Activated CD8-positive, alpha-beta T cell treated with anti-CD3 and anti-CD28 coated beads for 36 hours (primary cell): ENCODE measurements at regions not wholly inside any gene's neighbourhood (a gene's known extent, or its start where the extent isn't known, plus 50 kb on each side); places are given as distances from the start of the nearest gene placed in this dataset.

Experiments
- ATAC-seq: fragments of 200-7000 bp; cut with Tn5 transposase; one replicate; pipeline ENCODE4 v1.10.0; 2021; ENCODE audit warnings: mild to moderate bottlenecking, moderate library complexity
- CTCF ChIA-PET: fragments of 350-600 bp; sonication (Branson Sonifier 250); formaldehyde crosslinking; loops from one replicate; lab custom pipeline; 2021; ENCODE audit warnings: antibody characterized with exemption; lab: Charles Lee
- POLR2A ChIA-PET: fragments of 350-600 bp; sonication (Branson Sonifier 250); formaldehyde crosslinking; loops from one replicate; lab custom pipeline; 2021; ENCODE audit warnings: antibody characterized with exemption; lab: Charles Lee
- DNase-seq: peaks from one replicate; pipeline ENCODE4 v3.0.0-alpha.2; 2020
- H3K27ac Mint-ChIP-seq: one replicate; pipeline ENCODE4 v1.8.0; 2021; ENCODE audit warnings: mild to moderate bottlenecking, mixed read lengths
- H3K27me3 Mint-ChIP-seq: one replicate; pipeline ENCODE4 v1.8.0; 2021; ENCODE audit warnings: mixed read lengths
- H3K36me3 Mint-ChIP-seq: one replicate; pipeline ENCODE4 v1.8.0; 2021; ENCODE audit warnings: low read depth, mixed read lengths
- H3K4me1 Mint-ChIP-seq: one replicate; pipeline ENCODE4 v1.8.0; 2021; ENCODE audit warnings: low read depth, mixed read lengths
- H3K4me3 Mint-ChIP-seq: one replicate; pipeline ENCODE4 v1.8.0; 2021; ENCODE audit warnings: mild to moderate bottlenecking, moderate library complexity, mixed read lengths
- H3K9me3 Mint-ChIP-seq: one replicate; pipeline ENCODE4 v1.8.0; 2021; ENCODE audit warnings: mixed read lengths
- intact Hi-C: fragments of 100-400 bp; cut with micrococcal nuclease; formaldehyde crosslinking; loops from one replicate; pipeline ENCODE4 v1.10.0; 2022
- TF ChIP-seq, protein P1 (sequence below): fragments of 200-600 bp; IDR thresholded peaks from one replicate; pipeline ENCODE4 v1.8.0; 2022; ENCODE audit warnings: antibody characterized with exemption, mild to moderate bottlenecking

DNA sequence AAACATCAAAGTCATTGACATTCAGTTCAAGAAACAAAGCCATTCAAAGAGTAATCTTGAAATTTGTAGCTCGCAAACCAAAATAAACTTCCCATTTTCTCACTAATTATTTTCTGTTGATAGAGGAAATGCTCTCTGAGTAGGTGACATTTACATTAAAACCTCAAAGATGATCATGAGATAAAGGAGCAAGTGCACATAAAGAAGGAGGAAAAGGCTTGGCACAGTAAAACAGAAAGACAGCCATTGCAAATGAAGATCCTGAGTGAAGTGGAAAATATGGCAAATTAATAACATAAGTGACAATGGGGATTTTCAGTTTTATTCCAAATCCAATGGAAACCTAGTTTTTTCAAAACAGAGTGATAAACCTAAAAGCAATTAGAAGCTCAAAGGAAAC is 2320.8 kb downstream of the ARAP2 start:
- ChIA-PET CTCF (interaction anchor here (1.8 kb wide), 1 partner anchor 15 kb away, joined by 5 read pairs; no protein-coding TSS in a partner anchor), POLR2A (no interaction called here)
- Mint-ChIP-seq H3K27ac (no peak overlapping the region), H3K4me3 (no peak overlapping the region), H3K27me3 (no peaks in the 10 kb centered on the region), H3K9me3 (peaks cover 13% of the 10 kb centered on the region), H3K36me3 (no peaks in the 10 kb centered on the region), H3K4me1 (no peaks in the 10 kb centered on the region)
- TF ChIP-seq, protein P1, sequence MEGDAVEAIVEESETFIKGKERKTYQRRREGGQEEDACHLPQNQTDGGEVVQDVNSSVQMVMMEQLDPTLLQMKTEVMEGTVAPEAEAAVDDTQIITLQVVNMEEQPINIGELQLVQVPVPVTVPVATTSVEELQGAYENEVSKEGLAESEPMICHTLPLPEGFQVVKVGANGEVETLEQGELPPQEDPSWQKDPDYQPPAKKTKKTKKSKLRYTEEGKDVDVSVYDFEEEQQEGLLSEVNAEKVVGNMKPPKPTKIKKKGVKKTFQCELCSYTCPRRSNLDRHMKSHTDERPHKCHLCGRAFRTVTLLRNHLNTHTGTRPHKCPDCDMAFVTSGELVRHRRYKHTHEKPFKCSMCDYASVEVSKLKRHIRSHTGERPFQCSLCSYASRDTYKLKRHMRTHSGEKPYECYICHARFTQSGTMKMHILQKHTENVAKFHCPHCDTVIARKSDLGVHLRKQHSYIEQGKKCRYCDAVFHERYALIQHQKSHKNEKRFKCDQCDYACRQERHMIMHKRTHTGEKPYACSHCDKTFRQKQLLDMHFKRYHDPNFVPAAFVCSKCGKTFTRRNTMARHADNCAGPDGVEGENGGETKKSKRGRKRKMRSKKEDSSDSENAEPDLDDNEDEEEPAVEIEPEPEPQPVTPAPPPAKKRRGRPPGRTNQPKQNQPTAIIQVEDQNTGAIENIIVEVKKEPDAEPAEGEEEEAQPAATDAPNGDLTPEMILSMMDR, result no peak
- DNase-seq (no peak), ATAC-seq (no peak)
- intact Hi-C loops, result no loop called here

DNA sequence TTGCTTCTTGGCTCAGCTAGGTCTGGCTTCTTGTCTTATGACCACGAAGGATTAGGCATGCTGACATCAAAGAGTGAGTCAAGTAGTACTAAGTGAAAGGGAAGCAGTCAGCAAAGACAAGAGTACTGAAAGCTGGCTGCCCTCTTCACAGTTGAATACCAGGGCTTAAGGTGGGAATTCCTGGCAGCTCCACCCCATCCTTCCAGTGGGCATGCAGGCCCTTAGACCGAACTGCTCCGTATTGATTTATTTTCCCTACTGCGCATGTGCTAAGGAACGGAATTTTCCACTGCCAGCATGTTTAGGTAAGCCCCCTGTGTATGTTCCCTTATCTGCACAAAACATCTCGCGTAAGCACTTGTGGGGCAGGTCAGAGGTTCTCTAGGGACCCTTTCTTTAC is 2320.1 kb downstream of the ARAP2 start:
- Mint-ChIP-seq H3K4me3 (no peak overlapping the region), H3K36me3 (no peaks in the 10 kb centered on the region), H3K27ac (no peak overlapping the region), H3K4me1 (no peaks in the 10 kb centered on the region), H3K27me3 (no peaks in the 10 kb centered on the region), H3K9me3 (peaks cover 13% of the 10 kb centered on the region)
- ChIA-PET CTCF (interaction anchor here (1.8 kb wide), 1 partner anchor 14 kb away, joined by 5 read pairs; no protein-coding TSS in a partner anchor), POLR2A (no interaction called here)
- ATAC-seq (no peak), DNase-seq (no peak)
- intact Hi-C loops, result no loop called here
- TF ChIP-seq, protein P1, result no peak

DNA sequence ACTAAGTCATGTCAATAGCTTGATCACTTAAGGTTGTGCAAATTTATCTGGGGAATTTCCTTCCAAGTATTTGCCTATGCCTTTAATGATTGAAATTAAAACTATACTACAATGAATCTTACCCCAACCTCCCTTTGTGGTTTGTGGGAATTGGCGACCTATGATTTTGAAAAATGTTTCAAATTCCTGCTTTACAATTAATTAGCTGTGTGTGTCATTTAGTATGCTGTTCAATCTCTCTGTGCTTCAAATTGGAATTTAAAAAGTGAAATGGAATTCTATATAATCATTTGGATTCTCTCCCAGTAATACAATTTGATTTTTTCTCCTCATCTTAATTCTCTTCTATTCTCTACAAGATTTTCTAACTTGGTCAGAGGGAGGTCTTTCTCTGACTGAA is 2319.5 kb downstream of the ARAP2 start:
- TF ChIP-seq, protein P1, result no peak
- no peak overlapping the region for H3K4me3 Mint-ChIP-seq
- DNase-seq (no peak), ATAC-seq (no peak)
- POLR2A ChIA-PET, result no interaction called here
- peaks cover 13% of the 10 kb centered on the region for H3K9me3 Mint-ChIP-seq
- intact Hi-C loops, result no loop called here
- CTCF ChIA-PET, result interaction anchor here (1.8 kb wide), 1 partner anchor 13 kb away, joined by 5 read pairs; no protein-coding TSS in a partner anchor
- no peaks in the 10 kb centered on the region for H3K36me3 Mint-ChIP-seq
- H3K27ac Mint-ChIP-seq, result no peak overlapping the region
- no peaks in the 10 kb centered on the region for H3K4me1 Mint-ChIP-seq
- no peaks in the 10 kb centered on the region for H3K27me3 Mint-ChIP-seq

DNA sequence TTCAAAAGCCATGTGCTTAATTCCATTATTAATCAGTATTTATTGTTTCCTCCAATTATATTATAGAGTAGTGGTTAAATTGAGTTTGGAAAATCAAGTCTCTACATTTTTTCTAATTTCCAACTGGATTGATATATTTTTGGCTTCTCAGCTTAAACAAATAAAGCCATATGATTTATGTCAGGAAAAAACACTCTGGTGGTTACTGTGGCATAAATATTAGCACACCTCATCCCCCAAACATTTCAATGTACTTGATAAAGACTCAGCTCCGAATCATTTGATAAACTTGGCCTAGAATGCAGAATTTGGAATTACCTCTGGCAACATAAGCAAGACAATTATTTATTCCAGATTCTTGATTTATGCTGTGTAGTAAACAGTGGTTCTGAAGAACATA is 2313.8 kb downstream of the ARAP2 start:
- POLR2A ChIA-PET, result no interaction called here
- CTCF ChIA-PET, result no interaction called here
- Mint-ChIP-seq H3K36me3 (no peaks in the 10 kb centered on the region), H3K27ac (no peak overlapping the region), H3K4me1 (no peaks in the 10 kb centered on the region), H3K27me3 (no peaks in the 10 kb centered on the region), H3K9me3 (peaks cover 16% of the 10 kb centered on the region), H3K4me3 (no peak overlapping the region)
- ATAC-seq (no peak), DNase-seq (no peak)
- intact Hi-C loops, result no loop called here
- TF ChIP-seq, protein P1, result no peak

DNA sequence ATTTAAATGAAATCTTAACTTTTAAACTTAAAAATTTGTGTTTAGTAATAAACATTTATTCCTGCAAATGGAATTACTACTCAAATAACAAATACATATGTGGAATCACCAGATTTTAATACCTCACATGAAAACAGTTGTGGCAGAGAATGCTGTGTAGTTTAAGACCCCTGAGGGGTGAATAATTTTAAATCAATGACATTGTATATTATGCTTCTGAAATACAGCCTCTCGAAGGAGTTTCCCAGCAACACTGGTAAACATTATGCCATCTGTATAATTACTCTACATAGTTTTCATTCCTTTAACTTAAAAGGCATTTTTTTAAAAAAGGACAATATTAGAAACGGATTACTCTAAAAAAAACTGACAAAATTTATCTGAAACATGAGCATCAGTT is 2313.3 kb downstream of the ARAP2 start:
- CTCF ChIA-PET, result no interaction called here
- ATAC-seq (no peak), DNase-seq (no peak)
- peaks cover 18% of the 10 kb centered on the region for H3K9me3 Mint-ChIP-seq
- no peaks in the 10 kb centered on the region for H3K4me1 Mint-ChIP-seq
- intact Hi-C loops, result no loop called here
- H3K27me3 Mint-ChIP-seq, result no peaks in the 10 kb centered on the region
- H3K4me3 Mint-ChIP-seq, result no peak overlapping the region
- TF ChIP-seq, protein P1, result no peak
- no peaks in the 10 kb centered on the region for H3K36me3 Mint-ChIP-seq
- POLR2A ChIA-PET, result no interaction called here
- no peak overlapping the region for H3K27ac Mint-ChIP-seq
